T-cell (primary cell): ENCODE measurements at regions not wholly inside any gene's neighbourhood (a gene's known extent, or its start where the extent isn't known, plus 50 kb on each side); places are given as distances from the start of the nearest gene placed in this dataset.

Experiments used
- ATAC-seq, 4 experiments: fragments of 200-7000 bp in 3 of 4; fragments of 150-1000 bp in 1 of 4; cut with Tn5 transposase; replicated peaks in 1 of 4; 1 replicate in 3 of 4; 2 replicates in 1 of 4; pipeline ENCODE4 v1.10.0; 2021; ENCODE audit warnings: moderate library complexity in 3 of 4, mild to moderate bottlenecking in 2 of 4, moderate number of reproducible peaks in 1 of 4
- CTCF ChIA-PET, 2 donors: fragments of 300-600 bp; sonication (Branson Sonifier 250); formaldehyde crosslinking; loops; one replicate each; lab custom pipeline; 2022; ENCODE audit warnings: antibody characterized with exemption in 2 of 2; lab: Charles Lee
- POLR2A ChIA-PET, 2 donors: fragments of 300-600 bp; sonication (Branson Sonifier 250); formaldehyde crosslinking; loops; one replicate each; lab custom pipeline; 2022; ENCODE audit warnings: antibody characterized with exemption in 2 of 2; lab: Charles Lee
- DNase-seq, 35 experiments: peaks; one replicate each; pipeline versions ENCODE4 v3.0.0 to v3.0.0-alpha.2; 2013 to 2023
- H3K27ac ChIP-seq: one replicate; pipeline ENCODE4 v1.5.1; 2013; ENCODE audit warnings: low read length
- H3K27me3 ChIP-seq, 2 experiments: replicated peaks in 1 of 2; 1 replicate in 1 of 2; 2 replicates in 1 of 2; pipeline versions ENCODE4 v1.6.1 to v1.7.0; 2013; ENCODE audit warnings: low read length in 1 of 2, mixed read lengths in 1 of 2; ENCODE audit not compliant: control insufficient read depth in 2 of 2, insufficient read depth in 2 of 2; ENCODE audit errors: extremely low read depth in 1 of 2
- H3K36me3 ChIP-seq, 2 donors: 1 replicate in 1 of 2; 2 replicates in 1 of 2; pipeline versions ENCODE4 v1.6.1 to v1.7.0; 2013; ENCODE audit warnings: low read length in 1 of 2; ENCODE audit not compliant: control insufficient read depth in 2 of 2, insufficient read depth in 1 of 2; ENCODE audit errors: extremely low read depth in 1 of 2
- H3K4me1 ChIP-seq, 2 experiments: 1 replicate in 1 of 2; 2 replicates in 1 of 2; pipeline versions ENCODE4 v1.6.1 to v1.7.0; 2013; ENCODE audit warnings: low read length in 2 of 2, mixed read lengths in 1 of 2; ENCODE audit not compliant: insufficient read depth in 2 of 2, control insufficient read depth in 1 of 2; ENCODE audit errors: extremely low read depth in 1 of 2
- H3K4me3 ChIP-seq, 2 donors: 1 replicate in 1 of 2; 2 replicates in 1 of 2; pipeline versions ENCODE4 v1.5.1 to v1.7.0; 2013; ENCODE audit warnings: mild to moderate bottlenecking in 2 of 2, low read length in 1 of 2, moderate library complexity in 1 of 2; ENCODE audit not compliant: control insufficient read depth in 1 of 2; ENCODE audit errors: extremely low read depth in 1 of 2
- H3K9me3 ChIP-seq: 2 replicates; pipeline ENCODE4 v1.7.0; 2013
- H3K27ac Mint-ChIP-seq, 2 donors: one replicate each; pipeline ENCODE4 v1.8.0; 2020 to 2021; ENCODE audit warnings: mild to moderate bottlenecking in 2 of 2, mixed read lengths in 2 of 2
- H3K27me3 Mint-ChIP-seq, 2 donors: one replicate each; pipeline ENCODE4 v1.8.0; 2021 to 2022; ENCODE audit warnings: mixed read lengths in 2 of 2
- H3K36me3 Mint-ChIP-seq: one replicate; pipeline ENCODE4 v1.8.0; 2021; ENCODE audit warnings: mixed read lengths
- H3K4me1 Mint-ChIP-seq, 3 donors: one replicate each; pipeline ENCODE4 v1.8.0; 2020 to 2022; ENCODE audit warnings: mixed read lengths in 3 of 3, mild to moderate bottlenecking in 1 of 3
- H3K4me3 Mint-ChIP-seq, 3 donors: one replicate each; pipeline ENCODE4 v1.8.0; 2020 to 2022; ENCODE audit warnings: mild to moderate bottlenecking in 3 of 3, mixed read lengths in 3 of 3, moderate library complexity in 3 of 3
- H3K9me3 Mint-ChIP-seq, 3 donors: one replicate each; pipeline ENCODE4 v1.8.0; 2020 to 2022; ENCODE audit warnings: mixed read lengths in 3 of 3
- WGBS: methylation state at CpG from one replicate; pipeline ENCODE4 v1.1.5; 2013; ENCODE audit warnings: missing lambda C conversion rate; ENCODE audit not compliant: insufficient coverage; 5-methylcytosine and 5-hydroxymethylcytosine counted together

- peaks cover 0 to 3% of the 10 kb centered on the region in 2 experiments for H3K27me3 ChIP-seq
- POLR2A ChIA-PET, result no interaction called here
- Mint-ChIP-seq H3K4me3 (peak overlapping the region; percentile 59 to 61 (median 60)), H3K4me1 (peaks cover 34 to 48% (median 40%) of the 10 kb centered on the region in 3 donors), H3K36me3 (no peaks in the 10 kb centered on the region), H3K27me3 (peaks cover 0 to 3% of the 10 kb centered on the region in 2 donors), H3K27ac (peak overlapping the region; percentile 82 to 89), H3K9me3 (no peaks in the 10 kb centered on the region)
- CTCF ChIA-PET, result no interaction called here
- ATAC-seq (peak in 2 of 4 experiments; percentile 17 to 35), DNase-seq (peak in 30 of 35 experiments; percentile 9 to 56 (median 26))
- H3K9me3 ChIP-seq, result no peaks in the 10 kb centered on the region
- peaks cover 22 to 49% of the 10 kb centered on the region in 2 experiments for H3K4me1 ChIP-seq
- 12% methylated on average over 10 of the region's 14 CpGs for WGBS
- peak overlapping the region in 1 of 2 donors; percentile 4 for H3K4me3 ChIP-seq
- H3K36me3 ChIP-seq, result no peaks in the 10 kb centered on the region
- H3K27ac ChIP-seq, result no peak overlapping the region
Measured at GRCh38 chr10:3666525-3667302, 118.3 kb downstream of the KLF6 start.

- Mint-ChIP-seq H3K4me1 (peaks cover 34 to 47% (median 40%) of the 10 kb centered on the region in 3 donors), H3K4me3 (no peak overlapping the region), H3K27ac (no peak overlapping the region), H3K36me3 (no peaks in the 10 kb centered on the region), H3K27me3 (peaks cover 0 to 3% of the 10 kb centered on the region in 2 donors), H3K9me3 (no peaks in the 10 kb centered on the region)
- Histone ChIP-seq H3K4me3 (no peak overlapping the region), H3K27ac (no peak overlapping the region), H3K36me3 (no peaks in the 10 kb centered on the region), H3K4me1 (peaks cover 22 to 49% of the 10 kb centered on the region in 2 experiments), H3K9me3 (no peaks in the 10 kb centered on the region), H3K27me3 (peaks cover 0 to 3% of the 10 kb centered on the region in 2 experiments)
- ATAC-seq (no peak), DNase-seq (no peak)
- WGBS, result 83% methylated on average over 10 of the region's 15 CpGs
- POLR2A ChIA-PET, result no interaction called here
- CTCF ChIA-PET, result interaction anchor here in 1 of 2 donors (0.6 kb wide), 1 partner anchor 1935 kb away, joined by 3 read pairs; no protein-coding TSS in a partner anchor
Measured at GRCh38 chr10:3665316-3665908, 119.6 kb downstream of the KLF6 start.

- Histone ChIP-seq H3K36me3 (no peaks in the 10 kb centered on the region), H3K27ac (no peak overlapping the region), H3K4me1 (peaks cover 14 to 28% of the 10 kb centered on the region in 2 experiments), H3K9me3 (no peaks in the 10 kb centered on the region), H3K27me3 (peaks cover 0 to 5% of the 10 kb centered on the region in 2 experiments), H3K4me3 (no peak overlapping the region)
- WGBS, result 100% methylated on average over 1 of the region's 2 CpGs
- no peaks in the 10 kb centered on the region for H3K36me3 Mint-ChIP-seq
- no peak for ATAC-seq
- ChIA-PET POLR2A (no interaction called here), CTCF (no interaction called here)
- peaks cover 0 to 3% of the 10 kb centered on the region in 2 donors for H3K27me3 Mint-ChIP-seq
- H3K27ac Mint-ChIP-seq, result no peak overlapping the region
- H3K9me3 Mint-ChIP-seq, result no peaks in the 10 kb centered on the region
- no peak overlapping the region for H3K4me3 Mint-ChIP-seq
- DNase-seq, result no peak
- H3K4me1 Mint-ChIP-seq, result peaks cover 10 to 22% (median 20%) of the 10 kb centered on the region in 3 donors
Measured at GRCh38 chr10:3662775-3663174, 122.2 kb downstream of the KLF6 start.

- Histone ChIP-seq H3K9me3 (no peaks in the 10 kb centered on the region), H3K36me3 (no peaks in the 10 kb centered on the region), H3K4me3 (no peak overlapping the region), H3K27me3 (peaks cover 0 to 5% of the 10 kb centered on the region in 2 experiments), H3K27ac (no peak overlapping the region), H3K4me1 (peaks cover 0 to 13% of the 10 kb centered on the region in 2 experiments)
- CTCF ChIA-PET, result no interaction called here
- H3K9me3 Mint-ChIP-seq, result no peaks in the 10 kb centered on the region
- ATAC-seq (no peak), DNase-seq (no peak)
- POLR2A ChIA-PET, result no interaction called here
- H3K27ac Mint-ChIP-seq, result no peak overlapping the region
- no peaks in the 10 kb centered on the region for H3K36me3 Mint-ChIP-seq
- no peak overlapping the region for H3K4me3 Mint-ChIP-seq
- WGBS, result no CpG with 5 or more reads among the region's 3 CpGs
- peaks cover 0 to 7% (median 5%) of the 10 kb centered on the region in 3 donors for H3K4me1 Mint-ChIP-seq
- no peaks in the 10 kb centered on the region for H3K27me3 Mint-ChIP-seq
Measured at GRCh38 chr10:3661271-3661670, 123.7 kb downstream of the KLF6 start.

GRCh38 chr10:3660753-3661152 lies 124.3 kb downstream of the KLF6 start:
- Histone ChIP-seq H3K4me1 (peaks cover 0 to 10% of the 10 kb centered on the region in 2 experiments), H3K36me3 (no peaks in the 10 kb centered on the region), H3K27ac (no peak overlapping the region), H3K4me3 (no peak overlapping the region), H3K9me3 (no peaks in the 10 kb centered on the region), H3K27me3 (peaks cover 0 to 6% of the 10 kb centered on the region in 2 experiments)
- Mint-ChIP-seq H3K4me1 (peaks cover under 1 to 4% (median 3%) of the 10 kb centered on the region in 3 donors), H3K9me3 (no peaks in the 10 kb centered on the region), H3K27me3 (no peaks in the 10 kb centered on the region), H3K4me3 (no peak overlapping the region), H3K36me3 (no peaks in the 10 kb centered on the region), H3K27ac (no peak overlapping the region)
- CTCF ChIA-PET, result no interaction called here
- DNase-seq, result no peak
- WGBS, result no CpG with 5 or more reads among the region's 7 CpGs
- no peak for ATAC-seq
- POLR2A ChIA-PET, result no interaction called here

GRCh38 chr10:3659203-3659917 lies 125.6 kb downstream of the KLF6 start:
- ChIA-PET CTCF (no interaction called here), POLR2A (interaction anchor here (0.6 to 0.7 kb wide), 3 partner anchors 126 to 1168 kb away, joined by 3 read pairs; partner anchors contain the start of gene KLF6 (in 1 of the 2))
- H3K36me3 ChIP-seq, result no peaks in the 10 kb centered on the region
- H3K27ac Mint-ChIP-seq, result no peak overlapping the region
- no peaks in the 10 kb centered on the region for H3K9me3 Mint-ChIP-seq
- H3K4me1 ChIP-seq, result peaks cover 6% of the 10 kb centered on the region in 2 experiments
- H3K4me3 Mint-ChIP-seq, result no peak overlapping the region
- H3K36me3 Mint-ChIP-seq, result no peaks in the 10 kb centered on the region
- H3K9me3 ChIP-seq, result no peaks in the 10 kb centered on the region
- DNase-seq (no peak), ATAC-seq (no peak)
- peaks cover 0 to 6% of the 10 kb centered on the region in 2 donors for H3K27me3 Mint-ChIP-seq
- H3K4me1 Mint-ChIP-seq, result peaks cover 9 to 17% (median 14%) of the 10 kb centered on the region in 3 donors
- H3K27me3 ChIP-seq, result peaks cover 0 to 5% of the 10 kb centered on the region in 2 experiments
- 92% methylated on average over 10 of the region's 13 CpGs for WGBS
- H3K27ac ChIP-seq, result no peak overlapping the region
- no peak overlapping the region for H3K4me3 ChIP-seq
